ENCODE measurements at regions not wholly inside any gene's neighbourhood (a gene's known extent, or its start where the extent isn't known, plus 50 kb on each side); places are given as distances from the start of the nearest gene placed in this dataset.

GRCh38 chr6:21529431-21529830 lies 64.1 kb upstream of the SOX4 start:
- ChIA-PET POLR2A (no interaction called here), CTCF (interaction anchor here (1.1 kb wide), 1 partner anchor 9 kb away, joined by 3 read pairs; no protein-coding TSS in a partner anchor)
- no peak overlapping the region for H3K4me3 ChIP-seq (ENCODE audit: low read depth, low read length)
- TF ChIP-seq ZNF214 (tag by site-specific recombination; IDR thresholded peaks at IDR 0.05; ENCODE audit: borderline replicate concordance) = no peak
- TF ChIP-seq ZNF544 (tag by site-specific recombination; IDR thresholded peaks at IDR 0.05) = no peak
- no peak for TF ChIP-seq ZNF157 (tag by site-specific recombination; IDR thresholded peaks at IDR 0.05)
- TF ChIP-seq ZNF580 (tag by site-specific recombination; IDR thresholded peaks at IDR 0.05) = no peak
- TF ChIP-seq ZNF521 (tag by site-specific recombination; IDR thresholded peaks at IDR 0.05) = no peak
- TF ChIP-seq ZNF707 (tag by site-specific recombination; IDR thresholded peaks at IDR 0.05) = no peak
- no peaks in the 10 kb centered on the region for H3K9me3 ChIP-seq (ENCODE audit: control insufficient read depth, insufficient read depth, low read depth, low read length)
- no peak overlapping the region for H3K27ac ChIP-seq (ENCODE audit: extremely low read depth, low read depth, low read length)
- H3K36me3 ChIP-seq (ENCODE audit: control insufficient read depth in 2 of 2, insufficient read depth in 1 of 2, low read length in 2 of 2) = no peaks in the 10 kb centered on the region
- no peaks in the 10 kb centered on the region for H3K4me1 ChIP-seq (ENCODE audit: control insufficient read depth, insufficient read depth, low read length)

- no peaks in the 10 kb centered on the region for H3K4me1 ChIP-seq (ENCODE audit: control insufficient read depth, insufficient read depth, low read length)
- no peak overlapping the region for H3K4me3 ChIP-seq (ENCODE audit: low read depth, low read length)
- TF ChIP-seq ZSCAN5A (tag by site-specific recombination; IDR thresholded peaks at IDR 0.05) (no peak), ZNF670 (tag by site-specific recombination; IDR thresholded peaks at IDR 0.05; ENCODE audit: low read depth) (no peak), SCRT2 (tag by site-specific recombination; IDR thresholded peaks at IDR 0.05) (0 out of 2 replicates have a peak, but pooled peaks have one; percentile 17), ZNF280C (tag by site-specific recombination; IDR thresholded peaks at IDR 0.05) (no peak), SCRT1 (tag by site-specific recombination; IDR thresholded peaks at IDR 0.05; ENCODE audit: borderline replicate concordance) (peak; percentile 18; the same call in 1 of the 2 replicates), MEIS1 (CRISPR knock-in tag; IDR thresholded peaks at IDR 0.05; ENCODE audit: borderline replicate concordance) (no peak), ZNF792 (tag by site-specific recombination; IDR thresholded peaks at IDR 0.05) (no peak), EGR2 (tag by site-specific recombination; IDR thresholded peaks at IDR 0.05; ENCODE audit: low read depth) (no peak)
- ChIA-PET CTCF (no interaction called here), POLR2A (no interaction called here)
- H3K9me3 ChIP-seq (ENCODE audit: control insufficient read depth, insufficient read depth, low read depth, low read length) = no peaks in the 10 kb centered on the region
- H3K27ac ChIP-seq (ENCODE audit: extremely low read depth, low read depth, low read length) = no peak overlapping the region
- H3K36me3 ChIP-seq (ENCODE audit: control insufficient read depth in 2 of 2, insufficient read depth in 1 of 2, low read length in 2 of 2) = no peaks in the 10 kb centered on the region
These were observed 62.2 kb upstream of the SOX4 start for GRCh38 chr6:21531393-21531792.

- ChIA-PET POLR2A (no interaction called here), CTCF (interaction anchor here (0.7 kb wide), 1 partner anchor 1043 kb away, joined by 3 read pairs; no protein-coding TSS in a partner anchor)
- no peaks in the 10 kb centered on the region for H3K36me3 ChIP-seq (ENCODE audit: control insufficient read depth in 2 of 2, insufficient read depth in 1 of 2, low read length in 2 of 2)
- no peaks in the 10 kb centered on the region for H3K9me3 ChIP-seq (ENCODE audit: control insufficient read depth, insufficient read depth, low read depth, low read length)
- H3K4me3 ChIP-seq (ENCODE audit: low read depth, low read length) = no peak overlapping the region
- no peak for TF ChIP-seq ZNF248 (tag by site-specific recombination; IDR thresholded peaks at IDR 0.05)
- no peak for TF ChIP-seq ZNF114 (tag by site-specific recombination; IDR thresholded peaks at IDR 0.05)
- no peak for TF ChIP-seq ZFHX2 (tag by site-specific recombination; conservative IDR thresholded peaks at IDR 0.05)
- TF ChIP-seq ZNF629 (tag by site-specific recombination; IDR thresholded peaks at IDR 0.05) = no peak
- H3K27ac ChIP-seq (ENCODE audit: extremely low read depth, low read depth, low read length) = no peak overlapping the region
- no peaks in the 10 kb centered on the region for H3K4me1 ChIP-seq (ENCODE audit: control insufficient read depth, insufficient read depth, low read length)
These were observed 59.9 kb upstream of the SOX4 start for GRCh38 chr6:21533678-21534077.
